ENCODE measurements at regions not wholly inside any gene's neighbourhood (a gene's known extent, or its start where the extent isn't known, plus 50 kb on each side); places are given as distances from the start of the nearest gene placed in this dataset.
"Not testable (repeated sequence)": the region's sequence is repeated elsewhere in the genome, so short reads cannot be mapped to it uniquely, and the experiment has no call there.

- DNase-seq: no peak
These were observed 262.6 kb downstream of the MAP2K6 start for GRCh38 chr17:69677130-69677529.

GRCh38 chr17:69678206-69678605 lies 263.7 kb downstream of the MAP2K6 start:
- DNase-seq: no peak

- DNase-seq: no peak
These were observed 265.3 kb downstream of the MAP2K6 start for GRCh38 chr17:69679829-69680228.

- no peak for DNase-seq
These were observed 269.8 kb downstream of the MAP2K6 start for GRCh38 chr17:69684251-69684650.

GRCh38 chr17:69685150-69685549 lies 270.7 kb downstream of the MAP2K6 start:
- not testable (repeated sequence) for DNase-seq

GRCh38 chr17:69690531-69690930 lies 276.0 kb downstream of the MAP2K6 start:
- DNase-seq: no peak

- no peak for DNase-seq
These were observed 277.7 kb downstream of the MAP2K6 start for GRCh38 chr17:69692171-69692570.

- DNase-seq: no peak
These were observed 281.1 kb downstream of the MAP2K6 start for GRCh38 chr17:69695646-69696045.

- DNase-seq: no peak
These were observed 282.2 kb downstream of the MAP2K6 start for GRCh38 chr17:69696650-69697049.

- DNase-seq: not testable (repeated sequence)
These were observed 283.9 kb downstream of the MAP2K6 start for GRCh38 chr17:69698352-69698751.

- DNase-seq: no peak
These were observed 287.6 kb downstream of the MAP2K6 start for GRCh38 chr17:69702078-69702477.

- no peak for DNase-seq
These were observed 289.3 kb downstream of the MAP2K6 start for GRCh38 chr17:69703751-69704150.

- no peak for DNase-seq
These were observed 290.4 kb downstream of the MAP2K6 start for GRCh38 chr17:69704935-69705334.

GRCh38 chr17:69706127-69706526 lies 291.6 kb downstream of the MAP2K6 start:
- no peak for DNase-seq

- no peak for DNase-seq
These were observed 294.9 kb downstream of the MAP2K6 start for GRCh38 chr17:69709441-69709840.

- DNase-seq: no peak
These were observed 296.4 kb downstream of the MAP2K6 start for GRCh38 chr17:69710926-69711325.

- no peak for DNase-seq
These were observed 297.0 kb downstream of the MAP2K6 start for GRCh38 chr17:69711541-69711940.

- no peak for DNase-seq
These were observed 298.4 kb downstream of the MAP2K6 start for GRCh38 chr17:69712801-69713311.

- DNase-seq: no peak
These were observed 299.3 kb downstream of the MAP2K6 start for GRCh38 chr17:69713815-69714214.

- no peak for DNase-seq
These were observed 300.2 kb downstream of the MAP2K6 start for GRCh38 chr17:69714669-69715068.

- DNase-seq: no peak
These were observed 301.2 kb downstream of the MAP2K6 start for GRCh38 chr17:69715656-69716055.

GRCh38 chr17:69716556-69716955 lies 302.1 kb downstream of the MAP2K6 start:
- DNase-seq: no peak

GRCh38 chr17:69717214-69717613 lies 302.7 kb downstream of the MAP2K6 start:
- no peak for DNase-seq

- DNase-seq: no peak
These were observed 303.3 kb downstream of the MAP2K6 start for GRCh38 chr17:69717819-69718218.

- no peak for DNase-seq
These were observed 305.1 kb downstream of the MAP2K6 start for GRCh38 chr17:69719474-69720048.
